ENCODE measurements at regions not wholly inside any gene's neighbourhood (a gene's known extent, or its start where the extent isn't known, plus 50 kb on each side); places are given as distances from the start of the nearest gene placed in this dataset.

DNA sequence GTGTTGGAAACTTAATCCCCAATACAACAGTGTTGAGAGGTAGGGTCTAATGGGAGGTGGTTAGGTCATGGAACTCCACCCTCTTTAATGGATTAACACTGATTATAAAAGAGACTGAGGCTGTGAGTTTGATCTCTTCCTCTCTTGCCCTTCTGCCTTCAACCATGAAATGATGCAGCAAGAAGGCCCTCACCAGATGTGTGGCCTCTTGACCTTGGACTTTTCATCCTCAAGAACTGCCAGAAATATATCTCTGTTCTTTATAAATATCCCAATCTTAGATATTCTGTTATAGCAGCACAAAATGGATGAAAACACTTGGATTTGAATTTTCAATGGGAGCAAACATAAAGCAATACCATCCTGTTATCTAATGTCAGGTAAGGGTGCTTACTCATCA lies 67.6 kb downstream of the NMUR2 start:
- DNase-seq (ENCODE audit: low read depth), result no peak

GRCh38 chr5:152335461-152335860 lies 69.6 kb downstream of the NMUR2 start:
- DNase-seq (ENCODE audit: low read depth), result no peak

- no peak for DNase-seq (ENCODE audit: low read depth)
These were observed 72.2 kb downstream of the NMUR2 start for GRCh38 chr5:152332716-152333460.

DNA sequence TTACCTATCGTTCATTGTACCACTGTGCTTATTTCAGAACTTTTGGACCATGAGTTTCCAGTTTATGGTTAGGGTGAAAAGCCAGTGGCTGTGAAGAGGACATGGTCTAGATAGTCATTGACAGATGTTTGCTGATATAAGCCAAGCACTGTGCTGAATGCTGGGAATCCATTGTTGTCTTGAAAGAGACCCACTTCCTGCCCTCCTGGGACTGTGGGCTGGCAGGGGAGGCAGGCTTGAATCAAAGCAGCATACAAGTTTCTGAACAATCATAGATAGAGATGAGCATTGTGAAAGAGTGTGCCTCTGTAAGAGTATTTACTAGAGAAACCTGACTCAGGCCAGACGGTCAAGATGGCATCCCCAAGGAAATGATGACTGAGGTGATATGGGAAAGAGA lies 73.4 kb downstream of the NMUR2 start:
- DNase-seq (ENCODE audit: low read depth), result no peak

- DNase-seq (ENCODE audit: low read depth), result no peak
These were observed 74.1 kb downstream of the NMUR2 start for GRCh38 chr5:152331006-152331405.

GRCh38 chr5:152329761-152330283 lies 75.3 kb downstream of the NMUR2 start:
- DNase-seq (ENCODE audit: low read depth), result no peak

DNA sequence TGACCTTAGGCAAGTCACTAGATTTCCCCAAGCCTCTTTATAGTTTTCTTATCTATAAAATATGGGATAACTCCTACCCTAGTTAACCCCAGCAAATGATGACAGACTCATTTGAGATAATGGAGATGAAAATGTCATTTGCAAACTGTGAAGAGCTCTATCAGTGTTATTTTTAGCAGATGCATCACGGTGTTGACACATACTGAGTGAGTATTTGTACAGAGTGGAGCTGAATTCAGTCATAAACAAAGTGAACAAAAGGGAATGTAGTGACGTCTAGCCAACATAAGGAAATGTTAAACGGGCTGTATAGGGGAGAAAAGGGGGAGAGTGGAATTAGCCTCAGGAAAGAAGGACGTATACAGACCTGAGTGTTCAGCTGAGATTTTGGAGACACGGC lies 75.9 kb downstream of the NMUR2 start:
- DNase-seq (ENCODE audit: low read depth), result no peak

DNA sequence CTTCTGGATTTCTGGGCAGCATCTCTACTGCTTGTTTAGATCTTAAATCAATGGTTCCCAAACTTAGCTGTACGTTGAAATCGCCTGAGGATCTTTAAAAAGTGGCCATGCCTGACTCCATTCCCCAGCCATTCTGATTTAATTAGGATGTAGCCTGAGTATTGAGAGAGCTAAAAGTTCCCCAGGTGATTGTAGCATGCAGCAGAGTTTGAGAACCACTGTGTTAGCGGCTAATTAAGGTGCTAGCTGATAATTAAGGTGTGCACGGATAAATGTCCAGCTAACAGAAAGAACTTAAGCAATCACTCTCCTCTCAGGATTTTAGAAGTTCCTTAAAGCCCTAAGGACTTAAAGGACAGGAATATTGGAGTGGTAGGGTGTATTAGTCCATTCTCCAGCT lies 89.1 kb downstream of the NMUR2 start:
- DNase-seq (ENCODE audit: low read depth), result no peak

- no peak for DNase-seq (ENCODE audit: low read depth)
These were observed 90.8 kb downstream of the NMUR2 start for GRCh38 chr5:152314196-152314829.

- DNase-seq (ENCODE audit: low read depth), result no peak
These were observed 95.1 kb downstream of the NMUR2 start for GRCh38 chr5:152309926-152310450.

- DNase-seq (ENCODE audit: low read depth), result no peak
These were observed 98.7 kb downstream of the NMUR2 start for GRCh38 chr5:152306386-152306785.

DNA sequence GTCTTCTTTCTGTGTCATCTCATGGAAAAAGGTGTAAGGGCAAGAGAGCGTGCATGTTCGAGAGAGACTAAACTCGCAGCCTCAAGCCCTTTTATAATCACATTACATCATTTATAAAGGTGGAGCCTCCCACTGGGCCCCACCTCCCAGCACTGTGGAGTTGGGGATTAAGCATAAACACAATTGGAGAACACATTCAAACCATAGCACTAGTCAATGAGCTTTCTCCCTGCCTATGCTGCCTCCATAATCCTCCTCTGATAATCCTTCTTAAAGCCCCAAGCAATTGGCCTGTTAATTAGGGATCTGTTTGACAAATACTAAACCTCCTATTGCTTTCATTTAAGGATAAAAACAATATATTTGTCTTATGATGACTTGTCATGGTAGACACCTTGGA lies 99.6 kb downstream of the NMUR2 start:
- no peak for DNase-seq (ENCODE audit: low read depth)

DNA sequence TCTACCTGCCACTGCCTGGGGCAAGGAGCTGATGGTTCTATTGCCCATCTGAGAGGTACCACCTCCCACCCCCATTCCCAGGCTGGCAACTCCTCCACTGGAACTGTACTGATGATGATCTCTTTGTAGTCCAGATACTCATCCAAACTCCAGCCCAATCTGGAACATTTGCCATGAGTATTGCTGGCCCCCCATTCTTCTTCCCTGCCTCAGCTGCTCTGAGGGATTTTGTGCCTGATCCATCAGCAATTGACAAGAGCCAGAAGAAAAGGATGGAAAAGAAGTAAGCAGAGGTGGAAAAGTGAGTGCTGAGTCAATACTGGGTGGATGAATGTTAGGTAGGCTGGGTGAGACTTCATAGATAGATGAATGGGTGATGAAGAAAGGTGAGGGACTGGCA lies 101.2 kb downstream of the NMUR2 start:
- no peak for DNase-seq (ENCODE audit: low read depth)

GRCh38 chr5:152297866-152298265 lies 107.2 kb downstream of the NMUR2 start:
- DNase-seq (ENCODE audit: low read depth), result no peak

GRCh38 chr5:152293189-152293588 lies 111.9 kb downstream of the NMUR2 start:
- DNase-seq (ENCODE audit: low read depth), result no peak

GRCh38 chr5:152290181-152290580 lies 114.9 kb downstream of the NMUR2 start:
- DNase-seq (ENCODE audit: low read depth), result no peak

GRCh38 chr5:152288917-152289595 lies 116.0 kb downstream of the NMUR2 start:
- DNase-seq (ENCODE audit: low read depth), result no peak

GRCh38 chr5:152288499-152288898 lies 116.6 kb downstream of the NMUR2 start:
- no peak for DNase-seq (ENCODE audit: low read depth)

DNA sequence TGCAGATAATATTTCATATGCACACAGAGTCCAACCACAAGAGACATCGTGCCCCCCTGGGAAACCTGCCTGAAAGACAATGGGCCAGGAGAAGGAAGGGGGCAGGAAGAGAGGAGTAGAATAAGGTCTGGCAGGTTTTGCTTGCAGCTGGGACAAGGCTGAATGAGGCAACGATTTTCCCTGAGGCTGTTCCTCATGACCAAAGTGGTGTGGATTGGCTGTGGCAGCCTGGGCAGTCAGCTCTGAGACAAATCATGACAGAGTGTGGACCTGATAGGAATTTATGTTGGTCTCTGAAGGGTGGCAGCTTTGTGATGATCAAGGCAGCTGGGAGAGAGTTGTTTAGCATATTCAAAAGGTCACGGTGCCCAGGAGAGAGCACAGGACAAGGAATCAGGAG lies 119.3 kb downstream of the NMUR2 start:
- DNase-seq (ENCODE audit: low read depth), result no peak

GRCh38 chr5:152282331-152282730 lies 122.7 kb downstream of the NMUR2 start:
- DNase-seq (ENCODE audit: low read depth), result no peak

DNA sequence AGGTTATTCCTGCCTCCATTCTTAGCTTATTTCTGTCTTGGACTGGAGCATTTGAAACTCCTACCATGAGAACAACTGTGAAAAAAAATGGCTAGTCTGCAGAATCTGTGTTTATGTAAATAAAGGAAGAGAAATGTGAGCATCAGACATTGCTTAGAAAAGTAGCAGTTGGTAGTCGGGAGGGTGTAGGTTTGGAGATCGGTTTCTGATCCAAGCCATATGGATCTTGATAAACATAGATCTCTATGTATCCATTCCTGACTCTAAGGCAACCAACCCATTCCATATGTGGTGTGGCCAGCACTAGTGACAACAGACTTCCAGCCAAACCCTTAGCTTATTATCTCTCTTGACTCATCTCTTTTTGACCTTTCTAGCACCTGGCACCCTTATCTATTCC lies 127.1 kb downstream of the NMUR2 start:
- DNase-seq (ENCODE audit: low read depth), result no peak

- DNase-seq (ENCODE audit: low read depth), result no peak
These were observed 130.9 kb downstream of the NMUR2 start for GRCh38 chr5:152274224-152274623.

DNA sequence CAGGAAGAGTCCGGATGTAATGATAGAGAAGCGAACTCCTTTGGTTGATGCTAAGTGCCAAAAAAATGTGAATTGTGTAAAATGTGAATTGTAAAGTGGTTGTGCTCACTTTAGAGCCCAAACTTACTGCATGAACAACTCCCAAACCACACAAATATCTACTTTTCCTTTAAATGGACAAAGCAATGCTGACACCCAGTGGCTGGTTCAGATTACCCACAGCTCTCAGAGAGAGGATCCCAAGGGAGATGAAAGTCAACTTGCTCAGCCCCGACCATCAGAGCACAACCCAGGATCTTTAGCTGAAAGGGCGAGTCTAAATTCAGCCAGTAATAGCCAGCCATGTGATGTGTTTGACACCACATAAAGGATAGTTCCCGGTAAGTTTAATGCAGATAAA lies 133.7 kb downstream of the NMUR2 start:
- no peak for DNase-seq (ENCODE audit: low read depth)

Data from T-helper 22 cell (primary cell).